DOHH2 (cell line): ENCODE measurements at regions not wholly inside any gene's neighbourhood (a gene's known extent, or its start where the extent isn't known, plus 50 kb on each side); places are given as distances from the start of the nearest gene placed in this dataset.

ENCODE experiments used
- EZH2phosphoT487 ChIP-seq: fragments of 200-600 bp; sonication (generic); IDR thresholded peaks from 2 replicates; pipeline ENCODE4 v1.6.1; 2017; ENCODE audit warnings: borderline replicate concordance, mild to moderate bottlenecking, antibody characterized with exemption, low read length, moderate library complexity, mixed read lengths
- TF ChIP-seq, protein P1 (sequence below): fragments of 200-600 bp; sonication (generic); IDR thresholded peaks from one replicate; pipeline ENCODE4 v1.5.1; 2014; ENCODE audit warnings: antibody characterized with exemption, mild to moderate bottlenecking, low read depth, low read length; ENCODE audit not compliant: poor library complexity, severe bottlenecking

- TF ChIP-seq, protein P1, sequence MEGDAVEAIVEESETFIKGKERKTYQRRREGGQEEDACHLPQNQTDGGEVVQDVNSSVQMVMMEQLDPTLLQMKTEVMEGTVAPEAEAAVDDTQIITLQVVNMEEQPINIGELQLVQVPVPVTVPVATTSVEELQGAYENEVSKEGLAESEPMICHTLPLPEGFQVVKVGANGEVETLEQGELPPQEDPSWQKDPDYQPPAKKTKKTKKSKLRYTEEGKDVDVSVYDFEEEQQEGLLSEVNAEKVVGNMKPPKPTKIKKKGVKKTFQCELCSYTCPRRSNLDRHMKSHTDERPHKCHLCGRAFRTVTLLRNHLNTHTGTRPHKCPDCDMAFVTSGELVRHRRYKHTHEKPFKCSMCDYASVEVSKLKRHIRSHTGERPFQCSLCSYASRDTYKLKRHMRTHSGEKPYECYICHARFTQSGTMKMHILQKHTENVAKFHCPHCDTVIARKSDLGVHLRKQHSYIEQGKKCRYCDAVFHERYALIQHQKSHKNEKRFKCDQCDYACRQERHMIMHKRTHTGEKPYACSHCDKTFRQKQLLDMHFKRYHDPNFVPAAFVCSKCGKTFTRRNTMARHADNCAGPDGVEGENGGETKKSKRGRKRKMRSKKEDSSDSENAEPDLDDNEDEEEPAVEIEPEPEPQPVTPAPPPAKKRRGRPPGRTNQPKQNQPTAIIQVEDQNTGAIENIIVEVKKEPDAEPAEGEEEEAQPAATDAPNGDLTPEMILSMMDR = no peak
- no peak for TF ChIP-seq EZH2phosphoT487
Observed at GRCh38 chr21:23930565-23930964, 1676.7 kb downstream of the MRPL39 start.
